ENCODE measurements at regions not wholly inside any gene's neighbourhood (a gene's known extent, or its start where the extent isn't known, plus 50 kb on each side); places are given as distances from the start of the nearest gene placed in this dataset.
"Not testable (repeated sequence)": the region's sequence is repeated elsewhere in the genome, so short reads cannot be mapped to it uniquely, and the experiment has no call there.

DNA sequence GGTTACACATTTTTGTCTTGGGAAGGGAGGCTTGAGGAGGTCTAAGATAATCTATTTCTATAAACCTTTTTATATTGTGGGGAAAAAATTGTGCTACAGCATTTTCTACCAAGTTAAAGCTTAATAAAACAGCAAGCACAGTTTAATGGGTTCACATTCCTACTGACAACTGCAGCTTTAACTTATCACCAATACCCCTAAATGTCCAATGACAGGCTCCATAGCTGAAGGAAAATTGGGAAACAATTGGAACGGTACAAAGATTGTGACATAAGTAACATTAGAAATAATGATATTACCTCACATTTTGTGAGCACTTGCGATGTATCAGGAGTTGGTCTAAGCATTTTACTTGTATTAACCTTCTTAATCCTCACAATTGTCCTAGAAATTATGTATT is 79.5 kb upstream of the HAPLN1 start:
- no peak for DNase-seq

DNA sequence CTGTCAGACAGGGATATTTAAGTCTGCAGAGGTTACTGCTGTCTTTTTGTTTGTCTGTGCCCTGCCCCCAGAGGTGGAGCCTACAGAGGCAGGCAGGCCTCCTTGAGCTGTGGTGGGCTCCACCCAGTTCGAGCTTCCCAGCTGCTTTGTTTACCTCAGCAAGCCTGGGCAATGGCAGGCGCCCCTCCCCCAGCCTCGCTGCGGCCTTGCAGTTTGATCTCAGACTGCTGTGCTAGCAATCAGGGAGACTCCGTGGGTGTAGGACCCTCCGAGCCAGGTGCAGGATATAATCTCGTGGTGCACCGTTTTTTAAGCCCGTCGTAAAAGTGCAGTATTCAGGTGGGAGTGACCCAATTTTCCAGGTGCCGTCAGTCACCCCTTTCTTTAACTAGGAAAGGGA is 78.4 kb upstream of the HAPLN1 start:
- not testable (repeated sequence) for DNase-seq

DNA sequence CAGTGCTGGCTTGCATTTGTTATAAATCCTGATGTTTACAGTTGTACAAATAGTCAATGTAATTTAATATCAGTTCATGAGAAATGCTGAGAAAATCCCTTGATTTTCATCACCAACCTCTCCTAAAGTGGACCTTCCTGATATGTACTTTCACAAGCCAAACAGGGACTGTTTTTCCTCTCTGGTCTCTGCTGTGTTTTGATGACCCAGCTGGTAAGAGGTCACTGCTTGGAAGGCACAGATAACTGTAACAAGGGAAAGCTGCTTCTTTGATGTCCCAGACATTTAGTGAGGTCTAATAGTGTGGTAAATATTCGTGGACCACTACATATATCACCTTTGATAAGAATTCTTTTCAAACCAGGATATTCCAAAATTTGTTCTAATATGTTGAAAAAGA is 68.7 kb upstream of the HAPLN1 start:
- DNase-seq, result no peak

DNA sequence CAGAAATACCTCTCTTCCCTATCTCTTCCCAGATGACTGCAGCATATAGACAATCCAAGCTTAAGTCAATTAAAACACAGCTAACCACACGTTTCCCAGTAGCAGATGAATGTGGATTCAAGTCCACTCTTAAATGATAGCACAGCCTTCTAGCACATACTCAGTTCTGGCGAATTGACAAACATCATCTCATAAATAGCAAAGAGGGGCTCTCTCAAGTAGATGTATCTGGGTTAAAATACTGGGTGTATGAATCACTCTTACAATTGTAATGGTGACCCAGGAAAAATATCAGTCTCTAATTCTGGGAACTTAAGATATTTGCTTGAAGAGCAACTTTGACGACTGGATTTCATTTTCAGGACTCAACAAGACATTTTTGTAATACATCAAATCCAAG is 67.0 kb upstream of the HAPLN1 start:
- no peak for DNase-seq

DNA sequence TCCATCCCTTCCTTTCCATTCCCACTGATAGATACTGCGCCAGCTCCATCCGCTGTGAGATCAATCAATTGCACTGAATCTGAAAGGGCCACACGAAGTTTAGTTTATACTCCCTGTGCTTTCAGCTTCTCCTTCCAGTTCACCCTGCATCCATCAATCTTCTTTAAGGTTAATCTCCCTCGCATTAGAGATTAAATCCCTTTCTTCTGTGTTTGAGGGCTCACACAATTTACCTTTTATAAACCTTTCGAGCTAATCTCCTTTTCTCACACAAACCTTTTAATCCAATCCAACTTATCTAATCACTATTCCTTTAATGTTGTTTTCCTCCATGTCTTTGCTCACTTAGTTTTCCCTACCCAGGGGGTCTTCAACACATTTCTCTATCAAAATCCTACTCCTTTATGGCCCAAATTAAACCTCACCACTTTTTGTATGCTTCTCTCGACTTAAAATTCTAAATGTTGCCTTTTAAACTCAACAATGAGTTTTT is 64.6 kb upstream of the HAPLN1 start:
- no peak for DNase-seq

DNA sequence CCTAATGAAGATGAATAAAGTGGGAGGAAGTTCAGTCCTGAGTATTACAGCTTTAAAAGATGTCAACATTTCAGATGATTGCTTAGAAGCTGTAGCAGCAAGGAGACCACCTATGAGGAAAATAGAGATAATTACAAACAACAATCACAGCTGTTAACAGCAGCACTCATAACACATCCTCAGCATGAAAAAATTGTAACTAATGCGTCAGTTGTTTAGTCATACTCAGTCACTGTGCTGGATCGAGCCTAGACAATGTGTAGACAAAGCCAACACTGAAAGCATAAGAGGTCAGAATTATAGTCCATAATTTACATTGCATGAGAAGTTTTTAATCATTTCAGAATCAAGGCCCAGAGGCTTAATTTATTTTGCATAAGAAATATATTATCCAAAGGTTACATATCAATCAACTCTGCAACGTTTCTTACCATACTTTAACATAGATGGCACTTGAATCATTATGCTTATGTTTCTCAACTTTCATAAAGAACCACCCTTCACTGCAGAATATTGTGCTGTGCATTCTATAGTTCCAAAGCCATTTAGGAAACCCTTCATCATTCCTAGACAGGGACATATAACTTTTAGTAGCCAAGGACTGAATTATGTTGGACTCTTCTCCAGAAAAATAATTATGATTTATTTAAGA is 60.2 kb upstream of the HAPLN1 start:
- no peak for DNase-seq

DNA sequence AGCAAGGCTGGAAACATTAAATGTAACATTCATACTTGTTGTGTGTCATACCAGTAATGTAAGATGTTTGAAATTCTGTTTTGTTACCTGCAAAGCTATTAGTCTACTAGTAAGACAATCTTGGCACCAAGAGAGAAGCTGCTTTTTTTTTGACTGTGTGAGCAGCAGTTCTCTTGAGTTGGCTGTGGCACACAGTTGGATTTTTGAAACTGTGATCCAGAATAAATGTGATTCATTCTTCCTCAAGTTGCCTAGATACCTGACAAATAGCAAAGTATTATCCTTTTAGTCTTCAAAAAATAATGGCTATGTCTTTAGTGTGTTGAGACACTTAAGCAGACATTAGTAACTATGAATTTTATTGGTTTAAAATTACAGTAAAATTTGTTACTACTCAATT is 57.2 kb upstream of the HAPLN1 start:
- DNase-seq, result no peak

DNA sequence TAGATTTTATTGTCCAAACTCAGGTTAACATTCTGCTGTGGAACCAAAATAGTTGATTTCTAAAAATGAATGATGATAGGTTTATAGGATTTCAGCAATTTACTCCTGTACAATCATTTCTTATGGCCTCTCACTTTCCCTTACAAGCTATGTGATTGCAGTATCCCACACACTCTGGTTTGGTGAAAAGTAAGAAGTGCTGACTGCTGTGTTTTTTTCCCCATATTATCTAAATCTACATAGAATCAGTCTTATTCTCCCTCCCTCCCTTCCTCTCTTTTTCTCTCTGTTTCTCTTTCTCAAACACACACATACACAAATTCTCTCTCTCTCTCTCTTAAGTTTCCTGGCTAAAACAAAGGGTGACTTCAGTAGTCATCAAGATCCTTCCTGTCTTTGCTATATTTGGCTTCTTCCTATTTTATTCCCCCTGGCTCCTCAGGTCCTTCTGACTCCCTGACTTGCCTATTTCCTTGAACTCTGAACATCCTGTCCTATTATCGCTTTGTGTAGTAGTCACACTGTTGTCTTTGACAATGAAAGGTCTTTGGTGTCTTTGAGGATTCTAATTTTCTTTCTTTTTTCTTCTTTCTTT is 55.9 kb upstream of the HAPLN1 start:
- no peak for DNase-seq

Data from NCI-H2081 treated with DMSO at 0.1 percent for 48 hours (cell line).